A549 (cell line): ENCODE measurements at regions not wholly inside any gene's neighbourhood (a gene's known extent, or its start where the extent isn't known, plus 50 kb on each side); places are given as distances from the start of the nearest gene placed in this dataset.

Experiments
- ATAC-seq, 2 experiments: fragments of 200-7000 bp in 1 of 2; fragments of >200 bp in 1 of 2; cut with Nextera tagmentation in 1 of 2; cut with Tn5 transposase in 1 of 2; 3 replicates each; pipeline versions ENCODE4 v1.8.0 to v1.9.1; 2018 to 2020; ENCODE audit warnings: mild to moderate bottlenecking in 1 of 2, moderate library complexity in 1 of 2
- CTCF ChIA-PET: fragments of 300-600 bp; sonication (Branson Sonifier 250); formaldehyde crosslinking; extraction: SDS; loops from one replicate; lab custom pipeline; 2021; ENCODE audit warnings: antibody characterized with exemption, inconsistent platforms; lab: Yijun Ruan, JAX
- POLR2A ChIA-PET: fragments of 350-600 bp; formaldehyde crosslinking; extraction: SDS; loops from one replicate; lab custom pipeline; 2021; ENCODE audit warnings: antibody characterized with exemption, inconsistent platforms; lab: Yijun Ruan, JAX
- DNase-seq, 2 experiments: peaks; one replicate each; pipeline versions ENCODE4 v3.0.0 to v3.0.0-alpha.2; 2011 to 2016; ENCODE audit warnings: low read depth in 1 of 2, low spot score in 1 of 2
- FAIRE-seq: peaks from 2 replicates; lab custom pipeline; 2011; peaks lifted over from hg19 to GRCh38; lab: Jason Lieb, UNC
- H3K27ac ChIP-seq, 2 experiments: fragments of >200 bp; sonication (Bioruptor Twin); formaldehyde crosslinking; 3 replicates each; pipeline ENCODE4 v1.5.1; 2016 to 2017
- H3K4me1 ChIP-seq: fragments of >200 bp; sonication (Bioruptor Twin); formaldehyde crosslinking; 3 replicates; pipeline ENCODE4 v1.6.1; 2016
- H3K4me2 ChIP-seq: fragments of >200 bp; sonication (Bioruptor Twin); formaldehyde crosslinking; 3 replicates; pipeline ENCODE4 v1.6.1; 2016
- H3K4me3 ChIP-seq: fragments of >200 bp; sonication (Bioruptor Twin); formaldehyde crosslinking; 3 replicates; pipeline ENCODE4 v1.5.1; 2016
- H3K9me3 ChIP-seq: fragments of >200 bp; sonication (Bioruptor Twin); formaldehyde crosslinking; 3 replicates; pipeline ENCODE4 v1.6.1; 2016
- BCL3 ChIP-seq: fragments of >200 bp; sonication (Bioruptor Twin); formaldehyde crosslinking; IDR thresholded peaks from 3 replicates; pipeline ENCODE4 v1.6.1; 2016
- CHD4 ChIP-seq: fragments of 200-600 bp; sonication (generic); IDR thresholded peaks from 2 replicates; pipeline ENCODE4 v1.6.1; 2016; ENCODE audit warnings: antibody characterized with exemption, mild to moderate bottlenecking, borderline replicate concordance
- E2F6 ChIP-seq: IDR thresholded peaks from 2 replicates; pipeline ENCODE4 v1.6.1; 2012; ENCODE audit warnings: low read depth, borderline replicate concordance
- EHMT2 ChIP-seq: fragments of 200-600 bp; sonication (generic); IDR thresholded peaks from 2 replicates; pipeline ENCODE4 v1.6.1; 2016; ENCODE audit warnings: antibody characterized with exemption, low read depth, mild to moderate bottlenecking, moderate library complexity
- GATA3 ChIP-seq: IDR thresholded peaks from 2 replicates; pipeline ENCODE4 v1.6.1; 2012; ENCODE audit warnings: borderline replicate concordance
- HDAC2 ChIP-seq: fragments of 200-600 bp; sonication (generic); IDR thresholded peaks from 2 replicates; pipeline ENCODE4 v1.6.1; 2016
- HOXA7 ChIP-seq: fragments of 250-450 bp; sonication (Bioruptor Pico); IDR thresholded peaks from 2 replicates; pipeline ENCODE4 v1.5.0; 2020; ENCODE audit warnings: mild to moderate bottlenecking, moderate library complexity
- HOXB13 ChIP-seq: fragments of 250-450 bp; sonication (Bioruptor Pico); IDR thresholded peaks from 2 replicates; pipeline ENCODE4 v1.5.0; 2020; ENCODE audit warnings: low read depth, mild to moderate bottlenecking, moderate library complexity
- JUNB ChIP-seq: fragments of >200 bp; sonication (Bioruptor Twin); formaldehyde crosslinking; IDR thresholded peaks from 2 replicates; pipeline ENCODE4 v1.6.1; 2016
- MAFK ChIP-seq: fragments of 450-650 bp; IDR thresholded peaks from 2 replicates; pipeline ENCODE4 v1.6.1; 2014; ENCODE audit not compliant: partially characterized antibody
- MAZ ChIP-seq: fragments of 150-350 bp; IDR thresholded peaks from 2 replicates; pipeline ENCODE4 v1.6.1; 2014; ENCODE audit warnings: antibody characterized with exemption, low read depth, low read length, borderline replicate concordance
- NR3C1 ChIP-seq: fragments of >200 bp; sonication (Bioruptor Twin); formaldehyde crosslinking; IDR thresholded peaks from 3 replicates; pipeline ENCODE4 v1.6.1; 2017
- PBX3 ChIP-seq: IDR thresholded peaks from 2 replicates; pipeline ENCODE4 v1.6.1; 2012
- PHF8 ChIP-seq: fragments of 200-600 bp; sonication (generic); IDR thresholded peaks from 2 replicates; pipeline ENCODE4 v1.6.1; 2016; ENCODE audit warnings: low read depth, mild to moderate bottlenecking, antibody characterized with exemption, moderate library complexity, borderline replicate concordance
- RAD21 ChIP-seq, 2 experiments: fragments of >200 bp in 1 of 2; sonication (Bioruptor Twin) in 1 of 2; formaldehyde crosslinking in 1 of 2; IDR thresholded peaks in 1 of 2; conservative IDR thresholded peaks in 1 of 2; 2 replicates in 1 of 2; 3 replicates in 1 of 2; pipeline ENCODE4 v1.6.1; 2012 to 2018; ENCODE audit warnings: inconsistent platforms in 1 of 2
- REST ChIP-seq: fragments of 200-600 bp; sonication (generic); IDR thresholded peaks from 2 replicates; pipeline ENCODE4 v1.6.1; 2016; ENCODE audit warnings: antibody characterized with exemption, mild to moderate bottlenecking, moderate library complexity
- RFX5 ChIP-seq: fragments of 450-650 bp; IDR thresholded peaks from 2 replicates; pipeline ENCODE4 v1.7.1; 2014; ENCODE audit warnings: antibody characterized with exemption, mild to moderate bottlenecking, moderate library complexity
- SREBF2 ChIP-seq: fragments of 450-650 bp; IDR thresholded peaks from 2 replicates; pipeline ENCODE4 v1.6.1; 2014; ENCODE audit warnings: mild to moderate bottlenecking, moderate library complexity
- TFCP2L1 ChIP-seq: fragments of 250-450 bp; sonication (Bioruptor Pico); IDR thresholded peaks from 2 replicates; pipeline ENCODE4 v1.5.0; 2021; ENCODE audit warnings: mild to moderate bottlenecking
- USF2 ChIP-seq: fragments of 450-650 bp; IDR thresholded peaks from 2 replicates; pipeline ENCODE4 v1.6.1; 2014; ENCODE audit warnings: antibody characterized with exemption
- ZNF302 ChIP-seq: fragments of 250-450 bp; sonication (Bioruptor Pico); IDR thresholded peaks from 2 replicates; pipeline ENCODE4 v1.9.0; 2021; ENCODE audit warnings: inconsistent platforms, mild to moderate bottlenecking, moderate library complexity
- WGBS: methylation state at CpG from one replicate; pipeline ENCODE4 v1.1.6; 2017; ENCODE audit errors: missing lambda C conversion rate; 5-methylcytosine and 5-hydroxymethylcytosine counted together

GRCh38 chr13:111586291-111586690, 265.8 kb downstream of the TEX29 start:
- no peaks in the 10 kb centered on the region for H3K9me3 ChIP-seq
- POLR2A ChIA-PET: no interaction called here

GRCh38 chr13:111587249-111587648, 266.8 kb downstream of the TEX29 start:
- CTCF ChIA-PET: no interaction called here
- Histone ChIP-seq H3K4me2 (no peak overlapping the region), H3K4me3 (no peak overlapping the region), H3K4me1 (no peaks in the 10 kb centered on the region), H3K9me3 (no peaks in the 10 kb centered on the region), H3K27ac (no peak overlapping the region)
- ATAC-seq (no peak), DNase-seq (no peak), FAIRE-seq (no peak)
- POLR2A ChIA-PET: no interaction called here
- 28% methylated on average over 12 of the region's 14 CpGs for WGBS
- TF ChIP-seq E2F6 (no peak), CHD4 (no peak), SREBF2 (no peak), RFX5 (no peak), HDAC2 (no peak), BCL3 (no peak), GATA3 (no peak), MAFK (no peak), PBX3 (no peak), TFCP2L1 (CRISPR knock-in tag) (no peak), EHMT2 (no peak), MAZ (no peak), RAD21 (conservative IDR thresholded peaks at IDR 0.05 in 1 of 2, IDR thresholded peaks at IDR 0.05 in 1 of 2) (no peak), HOXB13 (no peak), NR3C1 (no peak), PHF8 (no peak), JUNB (no peak), HOXA7 (CRISPR knock-in tag) (no peak), REST (no peak)

More at GRCh38 chr13:111586291-111586690, 265.8 kb downstream of the TEX29 start:
- no peak for DNase-seq
- Histone ChIP-seq H3K4me3 (no peak overlapping the region), H3K27ac (no peak overlapping the region), H3K4me2 (no peak overlapping the region), H3K4me1 (no peaks in the 10 kb centered on the region)
- TF ChIP-seq USF2 (no peak), JUNB (no peak), ZNF302 (CRISPR knock-in tag) (no peak)
- ATAC-seq: no peak
- CTCF ChIA-PET: no interaction called here
- 51% methylated on average over 26 of the region's 27 CpGs for WGBS
- no peak for FAIRE-seq
